ENCODE measurements at regions not wholly inside any gene's neighbourhood (a gene's known extent, or its start where the extent isn't known, plus 50 kb on each side); places are given as distances from the start of the nearest gene placed in this dataset.

- H3K4me3 ChIP-seq: no peak overlapping the region
- no peak overlapping the region for H3K27ac ChIP-seq
- in situ Hi-C loops (cut with MboI): no loop called here
- H3K9me3 ChIP-seq (ENCODE audit: low read depth): no peaks in the 10 kb centered on the region
- peaks cover 6% of the 10 kb centered on the region for H3K4me1 ChIP-seq (ENCODE audit: insufficient read depth)
- H4K20me1 ChIP-seq (ENCODE audit: insufficient read depth): no peaks in the 10 kb centered on the region
- H3K36me3 ChIP-seq (ENCODE audit: low read depth): no peaks in the 10 kb centered on the region
- WGBS, 2 experiments (ENCODE audit: low coverage in 1 of 2, low lambda C conversion rate in 2 of 2, missing lambda C conversion rate in 2 of 2): 78 to 81% methylated on average over 3 of the region's 3 CpGs
- no peaks in the 10 kb centered on the region for H3K79me2 ChIP-seq (ENCODE audit: insufficient read depth)
- no peak overlapping the region for H3K4me2 ChIP-seq (ENCODE audit: unreplicated experiment)
- H3F3A ChIP-seq (ENCODE audit: insufficient read depth): no peaks in the 10 kb centered on the region
- TF ChIP-seq EZH2 (IDR thresholded peaks at IDR 0.05; ENCODE audit: insufficient read depth, poor library complexity, severe bottlenecking): no peak
- TF ChIP-seq EZH2phosphoT487 (IDR thresholded peaks at IDR 0.05; ENCODE audit: insufficient read depth, low read depth): no peak
- no peak for DNase-seq
- no peaks in the 10 kb centered on the region for H3K27me3 ChIP-seq (replicated peaks; ENCODE audit: insufficient read depth)
- H3K9me2 ChIP-seq (ENCODE audit: insufficient read depth): no peaks in the 10 kb centered on the region
- H3K9ac ChIP-seq: no peak overlapping the region
- H2AFZ ChIP-seq: no peak overlapping the region
Observed at GRCh38 chrX:115486510-115486909, 74.5 kb upstream of the PLS3 start.

- no peaks in the 10 kb centered on the region for H3F3A ChIP-seq (ENCODE audit: insufficient read depth)
- no peaks in the 10 kb centered on the region for H3K27me3 ChIP-seq (replicated peaks; ENCODE audit: insufficient read depth)
- no peaks in the 10 kb centered on the region for H3K9me2 ChIP-seq (ENCODE audit: insufficient read depth)
- H4K20me1 ChIP-seq (ENCODE audit: insufficient read depth): no peaks in the 10 kb centered on the region
- in situ Hi-C loops (cut with MboI): no loop called here
- no peak for TF ChIP-seq EZH2 (IDR thresholded peaks at IDR 0.05; ENCODE audit: insufficient read depth, poor library complexity, severe bottlenecking)
- no peak for TF ChIP-seq EZH2phosphoT487 (IDR thresholded peaks at IDR 0.05; ENCODE audit: insufficient read depth, low read depth)
- no peak overlapping the region for H3K4me3 ChIP-seq
- H3K9me3 ChIP-seq (ENCODE audit: low read depth): no peaks in the 10 kb centered on the region
- no peak overlapping the region for H2AFZ ChIP-seq
- no peaks in the 10 kb centered on the region for H3K79me2 ChIP-seq (ENCODE audit: insufficient read depth)
- peaks cover 9% of the 10 kb centered on the region for H3K4me1 ChIP-seq (ENCODE audit: insufficient read depth)
- no peak overlapping the region for H3K9ac ChIP-seq
- DNase-seq: no peak
- no peak overlapping the region for H3K27ac ChIP-seq
- H3K4me2 ChIP-seq (ENCODE audit: unreplicated experiment): no peak overlapping the region
- H3K36me3 ChIP-seq (ENCODE audit: low read depth): no peaks in the 10 kb centered on the region
Observed at GRCh38 chrX:115487608-115488007, 73.4 kb upstream of the PLS3 start.

DNA sequence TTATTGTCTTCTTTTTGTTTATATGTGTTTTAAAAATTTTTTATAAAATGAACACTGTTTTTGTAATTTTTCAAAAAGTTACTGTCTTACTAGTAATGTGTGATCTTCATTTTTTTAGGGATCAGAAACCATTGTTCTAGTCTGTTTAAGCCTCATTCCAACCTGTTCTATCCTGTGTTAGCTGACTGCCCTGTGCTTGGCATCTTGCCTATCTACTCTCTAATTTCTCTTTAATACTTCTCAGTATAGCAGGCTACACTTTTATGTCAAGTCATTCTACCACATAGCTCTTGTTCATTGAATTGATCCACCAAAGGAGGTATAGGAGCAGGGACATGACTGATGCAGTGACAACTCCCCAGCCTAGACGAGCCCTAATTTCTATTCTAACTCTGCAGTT, 70.2 kb upstream of the PLS3 start:
- WGBS, 2 experiments (ENCODE audit: low coverage in 1 of 2, low lambda C conversion rate in 2 of 2, missing lambda C conversion rate in 2 of 2): 0 to 13% methylated on average over 1 of the region's 1 CpG
- no peaks in the 10 kb centered on the region for H4K20me1 ChIP-seq (ENCODE audit: insufficient read depth)
- H3K9me2 ChIP-seq (ENCODE audit: insufficient read depth): no peaks in the 10 kb centered on the region
- H3K27ac ChIP-seq: no peak overlapping the region
- no peaks in the 10 kb centered on the region for H3K79me2 ChIP-seq (ENCODE audit: insufficient read depth)
- no peaks in the 10 kb centered on the region for H3K36me3 ChIP-seq (ENCODE audit: low read depth)
- H3K4me3 ChIP-seq: no peak overlapping the region
- H3K9me3 ChIP-seq (ENCODE audit: low read depth): no peaks in the 10 kb centered on the region
- peaks cover 9% of the 10 kb centered on the region for H3K4me1 ChIP-seq (ENCODE audit: insufficient read depth)
- no peak overlapping the region for H3K9ac ChIP-seq
- H3K4me2 ChIP-seq (ENCODE audit: unreplicated experiment): peak overlapping the region; percentile 65
- no peaks in the 10 kb centered on the region for H3F3A ChIP-seq (ENCODE audit: insufficient read depth)
- no peak for DNase-seq
- no peaks in the 10 kb centered on the region for H3K27me3 ChIP-seq (replicated peaks; ENCODE audit: insufficient read depth)
- no peak for TF ChIP-seq EZH2phosphoT487 (IDR thresholded peaks at IDR 0.05; ENCODE audit: insufficient read depth, low read depth)
- TF ChIP-seq EZH2 (IDR thresholded peaks at IDR 0.05; ENCODE audit: insufficient read depth, poor library complexity, severe bottlenecking): no peak
- H2AFZ ChIP-seq: peak overlapping the region; percentile 88
- in situ Hi-C loops (cut with MboI): no loop called here

- in situ Hi-C loops (cut with MboI): no loop called here
- TF ChIP-seq EZH2phosphoT487 (IDR thresholded peaks at IDR 0.05; ENCODE audit: insufficient read depth, low read depth) (no peak), EZH2 (IDR thresholded peaks at IDR 0.05; ENCODE audit: insufficient read depth, poor library complexity, severe bottlenecking) (no peak)
- Histone ChIP-seq H3K27me3 (replicated peaks; ENCODE audit: insufficient read depth) (no peaks in the 10 kb centered on the region), H3K9me2 (ENCODE audit: insufficient read depth) (no peaks in the 10 kb centered on the region), H2AFZ (peak overlapping the region; percentile 88), H3K27ac (peak overlapping the region; percentile 24), H3K4me1 (ENCODE audit: insufficient read depth) (peaks cover 9% of the 10 kb centered on the region), H3K79me2 (ENCODE audit: insufficient read depth) (no peaks in the 10 kb centered on the region), H3K36me3 (ENCODE audit: low read depth) (no peaks in the 10 kb centered on the region), H3K9ac (0 out of 2 replicates have a peak overlapping the region, but pooled peaks have one; percentile 7), H3K9me3 (ENCODE audit: low read depth) (no peaks in the 10 kb centered on the region), H3F3A (ENCODE audit: insufficient read depth) (no peaks in the 10 kb centered on the region), H3K4me2 (ENCODE audit: unreplicated experiment) (peak overlapping the region; percentile 65), H4K20me1 (ENCODE audit: insufficient read depth) (no peaks in the 10 kb centered on the region), H3K4me3 (0 out of 2 replicates have a peak overlapping the region, but pooled peaks have one; percentile 42)
- peak; percentile 40 for DNase-seq
Observed at GRCh38 chrX:115491766-115492165, 69.2 kb upstream of the PLS3 start.

- Histone ChIP-seq H3K4me1 (ENCODE audit: insufficient read depth) (peaks cover 9% of the 10 kb centered on the region), H3K36me3 (ENCODE audit: low read depth) (no peaks in the 10 kb centered on the region), H4K20me1 (ENCODE audit: insufficient read depth) (no peaks in the 10 kb centered on the region), H3K79me2 (ENCODE audit: insufficient read depth) (no peaks in the 10 kb centered on the region), H3K9me2 (ENCODE audit: insufficient read depth) (no peaks in the 10 kb centered on the region), H3K27ac (no peak overlapping the region), H3K27me3 (replicated peaks; ENCODE audit: insufficient read depth) (no peaks in the 10 kb centered on the region), H3K4me3 (no peak overlapping the region), H3K9me3 (ENCODE audit: low read depth) (no peaks in the 10 kb centered on the region), H3K4me2 (ENCODE audit: unreplicated experiment) (no peak overlapping the region), H3K9ac (no peak overlapping the region), H2AFZ (no peak overlapping the region), H3F3A (ENCODE audit: insufficient read depth) (no peaks in the 10 kb centered on the region)
- TF ChIP-seq EZH2phosphoT487 (IDR thresholded peaks at IDR 0.05; ENCODE audit: insufficient read depth, low read depth) (no peak), EZH2 (IDR thresholded peaks at IDR 0.05; ENCODE audit: insufficient read depth, poor library complexity, severe bottlenecking) (no peak)
- 93 to 100% methylated on average over 1 of the region's 1 CpG for WGBS, 2 experiments (ENCODE audit: low coverage in 1 of 2, low lambda C conversion rate in 2 of 2, missing lambda C conversion rate in 2 of 2)
- no peak for DNase-seq
- in situ Hi-C loops (cut with MboI): no loop called here
Observed at GRCh38 chrX:115493015-115493414, 68.0 kb upstream of the PLS3 start.

All from GM23248 (cell line).